Fibroblast of the conjunctiva (primary cell): ENCODE measurements at regions not wholly inside any gene's neighbourhood (a gene's known extent, or its start where the extent isn't known, plus 50 kb on each side); places are given as distances from the start of the nearest gene placed in this dataset.

ENCODE experiments used
- DNase-seq: peaks from one replicate; pipeline ENCODE4 v3.0.0-alpha.2; 2010; ENCODE audit warnings: low read depth

DNA sequence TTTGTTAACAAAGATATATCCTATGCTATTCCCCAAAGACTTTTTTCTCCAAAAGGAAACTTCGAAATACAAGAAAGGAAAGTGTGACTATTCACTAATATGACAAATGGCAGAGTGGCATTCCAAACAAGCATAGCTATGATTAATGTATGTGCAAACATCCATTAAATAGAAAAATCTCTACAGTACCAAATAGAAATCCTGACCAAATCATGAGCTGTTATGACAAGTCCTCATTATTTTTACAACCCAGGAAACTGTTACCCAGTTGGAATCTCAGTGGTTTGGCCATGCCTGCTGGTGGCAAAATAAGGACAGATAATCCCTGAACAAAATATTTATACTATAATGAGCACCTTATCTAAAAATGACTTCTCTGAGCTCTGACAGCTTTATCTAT, 202.1 kb downstream of the SEC23A start:
- no peak for DNase-seq

GRCh38 chr14:38887696-38888095, 215.3 kb downstream of the SEC23A start:
- DNase-seq = no peak

GRCh38 chr14:38884109-38884508, 218.9 kb downstream of the SEC23A start:
- no peak for DNase-seq

- no peak for DNase-seq
Measured at GRCh38 chr14:38883127-38883526, 219.9 kb downstream of the SEC23A start.

DNA sequence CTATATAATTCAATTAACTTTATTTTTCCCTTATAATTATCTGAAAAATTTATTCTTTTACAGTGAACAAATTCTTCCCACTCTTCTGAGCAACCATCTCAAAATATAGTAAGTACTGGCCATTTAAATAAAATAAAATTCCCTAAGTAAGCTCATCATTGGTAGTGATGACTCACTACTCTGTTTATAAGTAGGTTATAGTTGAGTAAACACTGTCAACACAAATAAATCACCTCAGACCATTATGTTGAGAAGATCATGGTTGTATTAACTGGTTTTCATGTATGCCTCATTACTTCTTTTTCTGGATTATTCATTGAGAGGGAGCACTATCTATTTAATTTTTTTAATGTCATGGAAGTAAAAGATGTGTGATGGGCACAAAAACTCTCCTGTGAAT, 220.5 kb downstream of the SEC23A start:
- DNase-seq = no peak

DNA sequence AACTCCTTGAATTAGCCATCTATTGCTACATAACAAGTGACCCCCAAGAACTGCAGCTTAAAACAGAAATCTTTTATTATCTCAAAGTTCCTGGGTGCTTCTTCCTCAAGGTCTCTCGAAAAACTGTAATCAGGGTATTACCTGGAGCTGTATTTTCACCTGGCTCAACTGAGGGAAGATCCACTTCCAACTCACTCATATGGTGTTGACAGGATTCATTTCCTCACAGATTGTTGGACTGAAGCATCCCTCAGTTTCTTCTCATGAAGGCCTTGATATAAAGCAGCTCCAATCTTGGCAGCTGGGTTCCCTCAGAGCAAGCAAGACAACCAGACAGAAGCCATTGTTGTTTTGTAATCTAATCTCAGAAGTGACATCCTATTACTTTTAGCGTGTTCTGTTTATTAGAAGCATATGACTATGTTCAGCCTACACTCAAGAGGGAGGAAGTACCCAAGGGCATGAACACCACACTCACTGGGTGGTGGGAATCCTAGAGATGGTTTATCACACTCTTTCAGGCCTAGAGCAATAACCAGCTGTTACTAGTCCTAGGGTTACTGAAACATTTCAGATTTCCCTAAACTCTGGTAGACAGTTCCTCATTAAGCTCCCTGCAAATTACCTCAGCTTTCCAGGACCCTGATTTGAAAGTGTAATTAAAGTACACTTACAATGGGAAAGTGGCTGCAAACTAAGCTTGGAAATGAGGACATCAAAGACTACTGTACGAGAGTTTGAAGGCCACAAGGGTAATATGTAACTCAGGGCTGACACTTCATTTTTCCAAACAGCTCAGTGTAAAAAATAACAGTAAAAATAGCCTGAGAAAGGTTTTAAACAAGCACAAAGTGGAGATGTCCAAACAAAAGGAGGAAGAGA, 222.2 kb downstream of the SEC23A start:
- DNase-seq = no peak

GRCh38 chr14:38877744-38878388, 225.2 kb downstream of the SEC23A start:
- DNase-seq = no peak

- DNase-seq = no peak
Measured at GRCh38 chr14:38874721-38875120, 228.3 kb downstream of the SEC23A start.

- no peak for DNase-seq
Measured at GRCh38 chr14:38873941-38874612, 229.0 kb downstream of the SEC23A start.

DNA sequence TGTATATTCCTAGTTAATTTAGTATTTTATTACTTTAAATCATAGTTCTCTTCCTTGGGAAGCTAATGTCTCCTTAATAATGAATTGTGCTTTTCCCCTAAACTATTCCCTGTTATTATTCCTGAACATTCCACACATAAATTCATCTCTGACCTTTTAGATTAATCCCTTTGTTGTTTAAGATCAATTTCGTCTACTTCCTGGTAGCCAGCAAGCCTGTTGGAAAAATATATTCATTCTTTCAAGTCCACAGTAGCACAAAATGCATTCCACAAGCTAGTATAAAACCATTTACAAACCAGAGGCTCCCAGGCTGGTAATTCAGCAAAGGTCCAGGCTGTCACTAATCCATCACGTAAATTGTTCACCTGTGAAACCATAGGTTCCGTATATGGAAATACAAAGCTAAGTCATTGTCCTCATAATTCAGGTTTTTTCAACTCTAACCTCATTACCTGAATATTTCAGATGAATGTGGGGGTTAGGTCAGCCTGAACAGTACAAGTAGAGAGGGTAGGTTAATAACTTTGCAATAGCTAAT, 232.7 kb downstream of the SEC23A start:
- DNase-seq = no peak

GRCh38 chr14:38868399-38869290, 234.4 kb downstream of the SEC23A start:
- DNase-seq = no peak

- peak; percentile 68 for DNase-seq
Measured at GRCh38 chr14:38867561-38868150, 235.4 kb downstream of the SEC23A start.

GRCh38 chr14:38866461-38866860, 236.6 kb downstream of the SEC23A start:
- no peak for DNase-seq

GRCh38 chr14:38862366-38862765, 240.7 kb downstream of the SEC23A start:
- DNase-seq = no peak

GRCh38 chr14:38860530-38860929, 242.5 kb downstream of the SEC23A start:
- DNase-seq = no peak

GRCh38 chr14:38856798-38857197, 246.2 kb downstream of the SEC23A start:
- DNase-seq = no peak

DNA sequence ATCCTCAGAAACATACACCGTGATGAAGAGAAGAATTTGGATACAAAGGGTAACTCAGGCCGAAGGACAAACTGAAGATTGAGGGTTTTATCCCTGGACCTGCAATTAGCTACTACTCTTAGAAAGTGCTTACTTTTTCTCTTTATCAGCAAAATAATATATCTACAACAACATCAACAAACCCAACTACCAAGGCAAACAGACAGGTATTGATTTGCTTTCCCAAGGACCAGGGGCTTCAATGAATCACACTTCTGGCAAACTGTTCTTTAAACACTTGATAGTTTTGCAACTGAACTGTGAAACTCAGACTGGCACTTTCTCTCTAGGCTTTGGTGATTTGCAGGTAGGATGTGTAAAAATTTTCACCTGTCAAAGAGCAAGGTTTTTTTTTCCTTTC, 247.5 kb downstream of the SEC23A start:
- DNase-seq = no peak

GRCh38 chr14:38851111-38851510, 251.9 kb downstream of the SEC23A start:
- no peak for DNase-seq

DNA sequence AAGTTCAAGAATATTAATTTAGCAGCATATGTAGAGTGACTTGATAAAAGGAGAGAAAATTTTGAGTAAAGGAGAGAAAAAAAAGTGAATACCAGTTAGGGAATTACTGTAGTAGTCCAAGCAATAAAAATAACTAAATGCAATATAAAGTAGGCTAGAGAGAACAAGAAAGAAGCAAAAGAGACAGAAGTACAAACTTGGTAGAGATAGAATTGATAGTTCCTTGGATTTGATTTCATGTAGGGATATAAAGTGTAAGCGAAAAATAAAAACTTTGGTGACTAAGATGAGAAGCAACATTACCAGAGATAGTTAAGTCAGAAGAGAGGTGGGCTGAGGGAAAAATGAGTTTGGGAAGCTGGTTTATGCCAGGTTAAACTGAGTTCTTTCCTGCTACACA, 252.4 kb downstream of the SEC23A start:
- DNase-seq = no peak

GRCh38 chr14:38848243-38848935, 254.6 kb downstream of the SEC23A start:
- DNase-seq = no peak

DNA sequence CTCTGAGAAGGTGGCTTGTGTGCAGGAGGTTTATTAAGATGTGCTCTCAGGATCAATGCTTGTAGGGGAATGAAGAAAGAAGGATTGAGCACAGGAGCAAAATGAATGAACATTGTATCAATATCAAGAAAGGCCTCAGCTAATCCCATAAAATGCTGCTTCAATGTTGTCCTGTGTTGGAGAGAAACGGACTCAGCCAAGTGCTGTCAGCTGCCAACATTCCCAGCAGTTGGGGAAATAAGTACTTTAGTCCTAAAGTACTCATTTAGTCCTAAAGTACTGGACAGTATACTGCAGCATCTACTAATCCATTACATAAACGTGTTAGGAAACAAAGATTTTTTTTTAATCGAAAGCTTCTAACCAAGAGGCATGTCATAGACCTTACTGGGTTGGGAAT, 255.9 kb downstream of the SEC23A start:
- no peak for DNase-seq
